A673 (cell line): ENCODE measurements at regions not wholly inside any gene's neighbourhood (a gene's known extent, or its start where the extent isn't known, plus 50 kb on each side); places are given as distances from the start of the nearest gene placed in this dataset.

Experiments
- BruUV-seq: library from RNA; stranded (reverse); fragments of 400-500 nt; replicated peaks from 2 replicates; lab custom pipeline; 2021; lab: Mats Ljungman, UMichigan
- CTCF ChIA-PET: fragments of 300-600 bp; sonication (Branson Sonifier 250); formaldehyde crosslinking; loops from one replicate; lab custom pipeline; 2022; ENCODE audit warnings: antibody characterized with exemption; lab: Charles Lee
- POLR2A ChIA-PET: fragments of 300-600 bp; sonication (Branson Sonifier 250); formaldehyde crosslinking; loops from one replicate; lab custom pipeline; 2022; ENCODE audit warnings: antibody characterized with exemption; ENCODE audit not compliant: low non-redundant PET; lab: Charles Lee
- DNase-seq: peaks from one replicate; pipeline ENCODE4 v3.0.0-alpha.2; 2015; ENCODE audit warnings: low spot score
- H3K27ac ChIP-seq: fragments of 200-600 bp; sonication (generic); 2 replicates; pipeline ENCODE4 v1.5.1; 2016; ENCODE audit warnings: mixed run types, low read depth, mild to moderate bottlenecking, mixed read lengths, antibody characterized with exemption, low read length; ENCODE audit not compliant: poor library complexity, severe bottlenecking
- H3K27me3 ChIP-seq: fragments of 200-600 bp; sonication (generic); replicated peaks from 2 replicates; pipeline ENCODE4 v1.6.1; 2017; ENCODE audit warnings: mixed run types, low read depth, mild to moderate bottlenecking, mixed read lengths, antibody characterized with exemption, low read length; ENCODE audit not compliant: insufficient read depth, poor library complexity
- H3K36me3 ChIP-seq: fragments of 200-600 bp; sonication (generic); 2 replicates; pipeline ENCODE4 v1.6.1; 2016; ENCODE audit warnings: mixed run types, mild to moderate bottlenecking, mixed read lengths, antibody characterized with exemption, low read length; ENCODE audit not compliant: insufficient read depth, poor library complexity, severe bottlenecking
- H3K4me1 ChIP-seq: fragments of 200-600 bp; sonication (generic); 2 replicates; pipeline ENCODE4 v1.6.1; 2017; ENCODE audit warnings: mixed run types, mild to moderate bottlenecking, mixed read lengths, antibody characterized with exemption, low read length; ENCODE audit not compliant: insufficient read depth, poor library complexity, severe bottlenecking
- H3K4me3 ChIP-seq: fragments of 200-600 bp; sonication (generic); 2 replicates; pipeline ENCODE4 v1.5.1; 2016; ENCODE audit warnings: low read depth, mixed run types, mild to moderate bottlenecking, mixed read lengths, low read length; ENCODE audit not compliant: poor library complexity, severe bottlenecking
- H3K9me3 ChIP-seq: fragments of 200-600 bp; sonication (generic); 2 replicates; pipeline ENCODE4 v1.6.1; 2016; ENCODE audit warnings: mixed run types, low read depth, mild to moderate bottlenecking, mixed read lengths, antibody characterized with exemption, low read length; ENCODE audit not compliant: poor library complexity, severe bottlenecking
- EZH2 ChIP-seq: fragments of 200-600 bp; sonication (generic); IDR thresholded peaks from 2 replicates; pipeline ENCODE4 v1.6.1; 2017; ENCODE audit warnings: borderline replicate concordance, low read depth, mild to moderate bottlenecking, mixed read lengths, antibody characterized with exemption, low read length; ENCODE audit not compliant: poor library complexity, severe bottlenecking
- intact Hi-C: fragments of 100-400 bp; cut with micrococcal nuclease; formaldehyde crosslinking; loops from one replicate; pipeline ENCODE4 v1.10.0; 2022; ENCODE audit not compliant: unreplicated experiment
- TF ChIP-seq, protein P1 (sequence below): fragments of 300-800, 200-600 bp; sonication (generic); conservative IDR thresholded peaks from 2 replicates; pipeline ENCODE4 v1.5.1; 2017; ENCODE audit warnings: low read depth, mild to moderate bottlenecking, antibody characterized with exemption, low read length, moderate library complexity, mixed read lengths

DNA sequence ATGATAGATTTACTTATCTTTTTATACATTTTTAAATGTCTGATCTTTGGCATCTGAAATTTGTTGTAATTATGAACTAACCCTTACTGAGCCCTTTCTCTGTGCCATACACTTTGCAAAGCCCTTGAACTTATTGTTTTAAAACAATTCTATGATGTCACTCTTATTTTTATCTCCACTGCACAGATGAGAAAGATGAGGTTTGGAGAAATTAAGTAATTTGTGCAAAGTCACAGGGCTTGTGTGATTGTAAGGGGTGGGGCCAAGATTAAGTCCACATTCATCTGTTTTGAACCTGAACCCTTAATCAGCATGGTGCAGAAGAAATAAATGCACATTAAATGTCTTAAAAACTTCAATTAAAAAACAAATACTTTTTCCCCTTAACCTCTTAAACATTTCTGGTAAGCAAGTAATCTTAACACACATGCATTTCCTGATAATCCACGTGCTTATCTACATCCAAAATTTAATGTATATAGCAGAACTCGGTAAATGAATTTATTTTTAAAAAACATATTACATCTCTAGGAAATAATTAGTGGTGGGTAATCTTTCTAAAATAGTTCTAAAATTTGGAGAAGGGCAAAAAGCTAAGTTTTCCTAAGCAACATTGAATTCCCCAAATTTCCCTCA is 189.8 kb upstream of the TBC1D5 start:
- TF ChIP-seq EZH2: no peak
- TF ChIP-seq, protein P1, sequence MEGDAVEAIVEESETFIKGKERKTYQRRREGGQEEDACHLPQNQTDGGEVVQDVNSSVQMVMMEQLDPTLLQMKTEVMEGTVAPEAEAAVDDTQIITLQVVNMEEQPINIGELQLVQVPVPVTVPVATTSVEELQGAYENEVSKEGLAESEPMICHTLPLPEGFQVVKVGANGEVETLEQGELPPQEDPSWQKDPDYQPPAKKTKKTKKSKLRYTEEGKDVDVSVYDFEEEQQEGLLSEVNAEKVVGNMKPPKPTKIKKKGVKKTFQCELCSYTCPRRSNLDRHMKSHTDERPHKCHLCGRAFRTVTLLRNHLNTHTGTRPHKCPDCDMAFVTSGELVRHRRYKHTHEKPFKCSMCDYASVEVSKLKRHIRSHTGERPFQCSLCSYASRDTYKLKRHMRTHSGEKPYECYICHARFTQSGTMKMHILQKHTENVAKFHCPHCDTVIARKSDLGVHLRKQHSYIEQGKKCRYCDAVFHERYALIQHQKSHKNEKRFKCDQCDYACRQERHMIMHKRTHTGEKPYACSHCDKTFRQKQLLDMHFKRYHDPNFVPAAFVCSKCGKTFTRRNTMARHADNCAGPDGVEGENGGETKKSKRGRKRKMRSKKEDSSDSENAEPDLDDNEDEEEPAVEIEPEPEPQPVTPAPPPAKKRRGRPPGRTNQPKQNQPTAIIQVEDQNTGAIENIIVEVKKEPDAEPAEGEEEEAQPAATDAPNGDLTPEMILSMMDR: no peak
- no TSS peak for BruUV-seq
- CTCF ChIA-PET: no interaction called here
- Histone ChIP-seq H3K9me3 (no peaks in the 10 kb centered on the region), H3K27ac (no peak overlapping the region), H3K4me3 (no peak overlapping the region), H3K27me3 (peaks cover 34% of the 10 kb centered on the region), H3K36me3 (no peaks in the 10 kb centered on the region), H3K4me1 (no peaks in the 10 kb centered on the region)
- no peak for DNase-seq
- POLR2A ChIA-PET: no interaction called here
- intact Hi-C loops: no loop called here

DNA sequence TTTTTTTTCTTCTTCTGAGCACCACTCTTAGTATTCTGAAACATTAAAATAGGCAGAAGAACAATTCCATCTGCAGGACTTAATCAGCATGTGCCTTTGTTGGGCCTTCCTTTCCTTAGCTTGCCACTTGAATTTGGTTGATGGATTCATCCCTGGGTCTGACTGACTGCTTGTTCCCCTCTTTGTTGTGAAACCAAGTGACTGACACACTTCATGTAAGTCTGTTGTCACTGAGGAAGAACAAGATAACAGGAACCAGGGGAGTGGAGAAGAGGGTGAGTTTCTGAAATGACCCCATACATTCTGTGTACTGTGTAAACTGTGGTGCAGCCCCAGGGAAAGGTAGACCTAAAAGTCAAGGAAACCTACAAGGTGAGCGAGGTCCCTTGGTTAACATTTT is 188.7 kb upstream of the TBC1D5 start:
- H3K27ac ChIP-seq: no peak overlapping the region
- CTCF ChIA-PET: no interaction called here
- peaks cover 22% of the 10 kb centered on the region for H3K27me3 ChIP-seq
- BruUV-seq: no TSS peak
- no peak overlapping the region for H3K4me3 ChIP-seq
- H3K4me1 ChIP-seq: no peaks in the 10 kb centered on the region
- POLR2A ChIA-PET: no interaction called here
- intact Hi-C loops: no loop called here
- no peaks in the 10 kb centered on the region for H3K9me3 ChIP-seq
- no peak for DNase-seq
- TF ChIP-seq EZH2: no peak
- TF ChIP-seq, protein P1: no peak
- no peaks in the 10 kb centered on the region for H3K36me3 ChIP-seq

DNA sequence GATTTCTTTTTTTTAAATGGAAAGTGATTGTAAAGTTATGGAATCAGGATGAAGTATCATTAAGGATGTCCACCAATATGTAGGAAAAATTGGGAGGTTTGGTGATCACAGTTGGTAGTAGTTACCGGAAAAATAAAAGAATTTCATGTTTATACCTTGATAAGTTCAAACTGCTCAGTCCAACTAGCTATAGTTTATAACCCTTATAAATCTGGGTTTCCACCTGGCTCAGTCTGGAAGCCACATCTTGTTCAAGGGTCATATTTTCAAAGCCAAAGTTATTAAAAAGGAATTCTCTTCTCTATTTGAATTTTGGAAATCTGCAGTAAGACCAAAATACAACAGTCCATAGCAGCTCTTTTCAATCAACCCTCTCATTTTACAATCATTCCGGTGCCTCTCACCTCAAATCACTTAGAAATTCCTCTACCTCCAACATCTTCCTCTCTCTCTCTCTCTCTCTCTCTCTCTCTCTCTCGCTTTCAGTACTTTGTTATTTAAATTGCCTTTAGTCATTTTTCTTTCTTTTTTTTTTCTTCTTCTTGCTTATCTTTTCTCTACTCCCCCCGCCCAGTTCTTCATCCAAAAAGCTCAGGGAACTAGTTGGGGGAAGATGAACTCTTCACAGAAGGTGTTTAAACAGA is 186.2 kb upstream of the TBC1D5 start:
- no peak overlapping the region for H3K4me3 ChIP-seq
- H3K27me3 ChIP-seq: peaks cover 5% of the 10 kb centered on the region
- H3K36me3 ChIP-seq: no peaks in the 10 kb centered on the region
- no peaks in the 10 kb centered on the region for H3K9me3 ChIP-seq
- ChIA-PET CTCF (no interaction called here), POLR2A (no interaction called here)
- TF ChIP-seq, protein P1: no peak
- TF ChIP-seq EZH2: no peak
- H3K27ac ChIP-seq: no peak overlapping the region
- H3K4me1 ChIP-seq: no peaks in the 10 kb centered on the region
- intact Hi-C loops: no loop called here
- no TSS peak for BruUV-seq
- no peak for DNase-seq
